Esophagus squamous epithelium (tissue), 4 donors: ENCODE measurements at regions not wholly inside any gene's neighbourhood (a gene's known extent, or its start where the extent isn't known, plus 50 kb on each side); places are given as distances from the start of the nearest gene placed in this dataset.

Experiments
- CTCF ChIP-seq, 6 experiments: fragments of 450-650 bp in 4 of 6; fragments of 200-600 bp in 2 of 6; sonication (generic) in 2 of 6; IDR thresholded peaks; one replicate each; pipeline ENCODE4 v1.5.1; 2016 to 2019; ENCODE audit warnings: antibody characterized with exemption in 6 of 6, mild to moderate bottlenecking in 4 of 6, moderate library complexity in 4 of 6
- POLR2A ChIP-seq, 4 donors: fragments of 450-650 bp; IDR thresholded peaks; one replicate each; pipeline ENCODE4 v1.6.1; 2017; ENCODE audit warnings: antibody characterized with exemption in 4 of 4, mild to moderate bottlenecking in 4 of 4, moderate library complexity in 3 of 4

DNA sequence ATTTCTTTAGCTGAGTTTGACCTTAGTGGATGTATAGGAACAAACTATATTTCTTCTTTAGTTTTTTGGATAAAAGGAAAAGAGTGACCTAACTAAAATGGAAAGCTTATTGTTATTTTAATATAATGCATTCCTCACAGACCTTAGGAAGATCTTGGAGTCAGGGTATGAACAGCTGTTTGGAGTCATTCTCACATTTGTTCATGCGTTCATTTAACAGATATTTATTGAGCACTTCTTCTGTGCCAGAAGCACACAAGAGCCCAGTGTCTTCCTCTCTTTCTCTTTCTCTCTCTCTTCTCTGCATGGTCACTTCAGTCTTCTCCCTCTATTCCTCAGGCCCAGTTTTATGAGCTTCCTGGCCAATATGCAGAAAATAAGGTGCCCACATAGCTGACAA is 744.0 kb upstream of the MAP3K7 start:
- TF ChIP-seq CTCF (IDR thresholded peaks at IDR 0.05): no peak
- no peak for TF ChIP-seq POLR2A (IDR thresholded peaks at IDR 0.05)
